Mammary epithelial cell (primary cell): ENCODE measurements at regions not wholly inside any gene's neighbourhood (a gene's known extent, or its start where the extent isn't known, plus 50 kb on each side); places are given as distances from the start of the nearest gene placed in this dataset.

Source experiments
- EZH2 ChIP-seq: IDR thresholded peaks from 2 replicates; pipeline ENCODE4 v1.6.1; 2012; ENCODE audit warnings: low read length, inconsistent platforms, borderline replicate concordance
- TF ChIP-seq, protein P1 (sequence below), 2 donors: IDR thresholded peaks in 1 of 2; conservative IDR thresholded peaks in 1 of 2; 2 replicates each; pipeline ENCODE4 v1.5.1; 2011 to 2012; ENCODE audit warnings: inconsistent platforms in 2 of 2, low read length in 2 of 2, mild to moderate bottlenecking in 2 of 2, control low read depth in 1 of 2, low read depth in 1 of 2; ENCODE audit not compliant: insufficient read depth in 1 of 2; ENCODE audit errors: extremely low read depth in 1 of 2

DNA sequence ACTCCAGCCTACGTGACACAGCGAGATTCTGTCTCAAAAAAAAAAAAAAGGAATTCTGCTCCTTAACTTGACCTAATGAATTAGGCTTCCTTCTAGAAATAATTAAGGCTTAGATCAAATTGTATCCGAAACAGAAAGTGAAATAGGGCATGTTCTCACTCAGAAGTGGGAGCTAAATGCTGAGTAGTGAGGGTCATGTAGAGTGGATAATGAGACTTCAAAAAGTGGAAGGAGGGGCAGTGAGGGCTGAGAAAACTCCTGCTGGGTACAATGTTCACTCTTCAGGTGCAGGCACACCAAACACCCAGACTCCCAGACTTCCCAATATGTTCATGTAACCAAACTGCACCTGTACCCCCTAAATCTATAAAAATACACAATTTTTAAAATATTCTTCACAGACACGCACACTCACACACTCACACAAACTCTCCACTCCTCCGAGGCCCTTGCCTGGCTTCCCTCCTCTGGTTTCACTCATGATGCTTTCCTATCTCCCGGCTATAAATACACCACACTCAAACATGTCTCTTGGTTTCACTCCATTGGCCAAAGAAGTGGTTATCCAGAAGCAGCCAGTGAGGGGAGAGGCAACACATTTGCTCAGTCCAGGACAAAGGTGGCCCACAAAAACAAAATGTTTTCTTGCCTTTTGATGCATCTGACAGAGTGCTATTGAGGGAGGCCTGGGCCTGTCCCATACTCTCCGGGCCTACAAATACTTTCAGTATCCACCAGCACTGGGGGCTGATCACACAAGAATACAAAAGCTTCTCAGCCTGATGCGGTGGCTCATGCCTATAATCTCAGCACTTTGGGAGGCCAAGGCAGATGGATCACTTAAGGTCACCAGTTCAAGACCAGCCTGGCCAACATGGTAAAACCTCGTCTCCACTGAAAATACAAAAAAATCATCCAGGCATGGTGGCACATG, 249.2 kb downstream of the TOMM20 start:
- TF ChIP-seq, protein P1, sequence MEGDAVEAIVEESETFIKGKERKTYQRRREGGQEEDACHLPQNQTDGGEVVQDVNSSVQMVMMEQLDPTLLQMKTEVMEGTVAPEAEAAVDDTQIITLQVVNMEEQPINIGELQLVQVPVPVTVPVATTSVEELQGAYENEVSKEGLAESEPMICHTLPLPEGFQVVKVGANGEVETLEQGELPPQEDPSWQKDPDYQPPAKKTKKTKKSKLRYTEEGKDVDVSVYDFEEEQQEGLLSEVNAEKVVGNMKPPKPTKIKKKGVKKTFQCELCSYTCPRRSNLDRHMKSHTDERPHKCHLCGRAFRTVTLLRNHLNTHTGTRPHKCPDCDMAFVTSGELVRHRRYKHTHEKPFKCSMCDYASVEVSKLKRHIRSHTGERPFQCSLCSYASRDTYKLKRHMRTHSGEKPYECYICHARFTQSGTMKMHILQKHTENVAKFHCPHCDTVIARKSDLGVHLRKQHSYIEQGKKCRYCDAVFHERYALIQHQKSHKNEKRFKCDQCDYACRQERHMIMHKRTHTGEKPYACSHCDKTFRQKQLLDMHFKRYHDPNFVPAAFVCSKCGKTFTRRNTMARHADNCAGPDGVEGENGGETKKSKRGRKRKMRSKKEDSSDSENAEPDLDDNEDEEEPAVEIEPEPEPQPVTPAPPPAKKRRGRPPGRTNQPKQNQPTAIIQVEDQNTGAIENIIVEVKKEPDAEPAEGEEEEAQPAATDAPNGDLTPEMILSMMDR (conservative IDR thresholded peaks at IDR 0.05 in 1 of 2, IDR thresholded peaks at IDR 0.05 in 1 of 2; ENCODE audit: extremely low read depth in 1 of 2, insufficient read depth in 1 of 2, low read depth in 1 of 2, low read length in 2 of 2), result no peak
- no peak for TF ChIP-seq EZH2
